Ramos (cell line): ENCODE measurements at regions not wholly inside any gene's neighbourhood (a gene's known extent, or its start where the extent isn't known, plus 50 kb on each side); places are given as distances from the start of the nearest gene placed in this dataset.

Experiments
- in situ Hi-C: fragments of 300-500 bp; cut with MboI; formaldehyde crosslinking; loops from one replicate; pipeline ENCODE4 v1.14.3; 2022; ENCODE audit warnings: low sequenced_read_pairs; ENCODE audit not compliant: unreplicated experiment

DNA sequence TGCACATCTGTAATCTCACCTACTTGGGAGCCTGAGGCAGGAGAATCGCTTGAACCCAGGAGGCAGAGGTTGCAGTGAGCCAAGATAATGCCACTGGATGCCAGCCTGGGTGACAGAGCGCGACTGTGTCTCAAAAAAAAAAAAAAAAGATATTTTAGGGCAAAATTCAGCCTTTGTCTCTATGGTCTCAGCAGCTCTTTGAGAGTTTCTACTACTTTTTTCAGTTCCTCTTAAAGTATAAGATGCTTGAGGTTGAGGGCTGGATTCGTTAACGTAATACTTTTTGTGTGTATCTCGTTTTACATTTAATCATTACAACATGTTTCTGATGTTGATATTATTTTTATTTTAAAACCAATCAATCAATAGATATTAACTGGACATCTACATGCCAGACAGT, 381.2 kb upstream of the TBL1XR1 start:
- in situ Hi-C loops, result no loop called here

GRCh38 chr3:177579419-177579818, 382.1 kb upstream of the TBL1XR1 start:
- in situ Hi-C loops, result no loop called here

DNA sequence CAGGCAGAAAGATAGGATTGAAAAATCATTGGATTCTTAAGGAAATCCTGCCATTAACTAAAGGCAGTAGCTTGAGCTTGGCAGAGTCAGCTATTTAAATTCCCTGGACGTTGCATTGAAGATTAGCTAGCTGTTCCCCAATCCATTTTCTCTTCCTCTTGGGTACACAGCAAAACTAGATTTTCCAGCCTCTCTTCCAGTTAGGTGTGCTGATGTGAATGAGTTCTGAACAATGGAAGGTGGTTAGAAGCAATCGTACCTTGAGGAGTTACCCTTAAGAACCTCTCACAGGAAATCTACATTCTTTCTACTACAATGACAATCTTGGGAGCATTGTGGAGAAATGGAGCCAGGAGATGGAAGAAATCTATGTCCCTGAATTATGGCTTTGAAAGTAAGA, 383.2 kb upstream of the TBL1XR1 start:
- in situ Hi-C loops, result no loop called here

DNA sequence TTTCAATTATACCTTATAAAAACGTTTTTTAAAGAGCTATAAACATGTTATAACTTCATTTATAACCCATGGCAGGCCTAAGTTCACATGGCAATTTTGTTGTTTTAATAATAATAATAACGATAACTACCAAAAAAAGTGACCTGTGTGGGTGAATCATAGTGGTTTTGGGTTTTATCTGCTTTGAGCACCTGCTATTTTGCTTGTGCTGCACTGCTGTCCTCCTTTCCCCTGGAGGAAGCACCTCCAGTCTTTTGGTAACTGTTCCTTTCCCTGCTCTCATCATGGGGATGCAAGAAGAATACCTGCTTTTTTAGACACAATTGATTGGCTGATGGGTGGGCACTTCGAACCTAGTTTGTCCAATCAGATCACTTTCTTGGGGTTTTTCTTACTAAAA, 388.0 kb upstream of the TBL1XR1 start:
- in situ Hi-C loops, result no loop called here

DNA sequence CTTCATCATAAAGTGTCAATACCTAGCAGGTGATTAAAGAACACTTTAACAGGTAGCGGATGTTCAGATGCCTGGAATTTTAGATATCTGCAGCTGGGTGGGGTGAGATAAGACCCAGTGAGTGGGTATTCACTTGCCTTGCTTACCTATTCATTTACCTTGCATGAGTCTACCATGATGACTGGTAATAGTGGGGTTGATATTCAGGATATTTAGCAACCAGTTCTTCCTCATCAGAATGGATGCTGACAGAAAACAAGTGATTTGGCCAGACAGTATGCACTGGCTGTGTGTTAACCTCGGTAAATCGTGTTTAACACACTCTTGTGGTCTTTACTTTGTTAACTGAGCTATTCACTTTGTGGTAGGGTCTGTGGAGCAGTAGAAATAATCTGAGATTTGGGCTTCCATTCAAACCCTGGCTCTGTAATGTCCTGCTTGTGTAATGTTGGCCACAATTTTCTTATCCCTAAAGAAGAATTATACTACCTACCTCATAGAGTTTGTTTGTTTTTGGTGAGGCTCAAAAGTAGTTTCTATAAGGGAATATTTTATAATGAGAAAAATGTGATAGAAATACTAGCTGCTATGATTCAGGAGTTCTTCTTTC, 391.9 kb upstream of the TBL1XR1 start:
- in situ Hi-C loops, result no loop called here

DNA sequence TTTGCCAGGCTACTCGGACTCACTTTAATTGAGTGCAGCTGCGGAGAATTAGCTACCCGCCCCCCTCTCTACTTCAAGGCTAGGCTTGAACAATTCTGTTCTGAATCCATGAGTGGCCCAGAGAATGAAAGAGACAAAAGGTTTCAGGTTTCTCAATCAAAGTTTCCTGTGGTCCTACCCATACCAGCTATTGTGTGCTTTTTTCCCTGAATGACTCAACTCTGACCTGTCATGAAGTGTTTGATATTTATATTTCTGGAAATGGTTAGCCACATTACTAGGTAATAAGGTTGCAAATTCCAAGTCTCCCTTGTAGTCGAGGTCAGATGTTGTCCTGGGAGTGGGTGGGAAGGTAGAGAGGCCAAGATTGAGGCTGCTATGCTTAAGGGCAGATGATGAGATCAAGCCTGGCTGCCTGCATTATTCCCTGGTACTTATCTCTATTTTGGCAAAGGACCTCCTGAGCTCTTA, 392.7 kb upstream of the TBL1XR1 start:
- in situ Hi-C loops, result no loop called here

DNA sequence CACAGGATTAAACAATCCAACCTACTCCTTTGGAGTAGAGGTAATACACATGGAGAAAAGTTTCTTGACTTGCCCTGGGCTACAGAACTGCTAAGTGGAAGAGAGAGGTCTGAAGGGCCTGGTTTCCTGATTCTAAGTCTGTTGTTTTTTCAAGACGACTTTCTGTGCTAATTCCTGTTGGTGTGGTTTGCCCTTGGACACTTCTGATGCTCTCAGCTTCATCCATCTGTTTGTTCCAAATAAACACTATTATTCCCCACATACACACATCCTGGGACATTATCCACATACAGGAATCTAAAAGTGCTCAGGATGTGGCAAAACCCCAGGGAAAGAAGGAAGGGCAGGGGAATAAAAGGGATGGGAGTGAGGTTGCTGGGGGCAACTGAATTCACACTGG, 393.5 kb upstream of the TBL1XR1 start:
- in situ Hi-C loops, result no loop called here

GRCh38 chr3:177591379-177591778, 394.1 kb upstream of the TBL1XR1 start:
- in situ Hi-C loops, result no loop called here

DNA sequence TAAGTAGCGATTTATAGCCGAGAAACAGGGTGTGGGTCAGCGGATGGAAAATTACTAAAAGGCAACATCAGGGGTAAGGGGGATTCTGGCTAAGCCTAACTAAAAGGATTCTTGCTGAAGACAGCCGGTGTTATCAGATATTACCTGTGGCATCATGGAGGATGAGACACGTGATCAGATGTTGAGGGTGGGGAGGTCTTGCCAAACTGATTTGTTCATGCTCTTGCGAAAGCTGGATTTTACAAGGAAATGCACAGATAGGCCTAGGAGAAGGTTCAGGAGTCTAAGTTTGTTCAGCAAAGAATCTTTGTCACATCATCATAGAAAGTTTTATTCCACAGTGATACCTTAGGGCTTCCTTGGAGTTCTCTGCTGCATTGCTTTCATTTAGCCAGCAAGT, 396.8 kb upstream of the TBL1XR1 start:
- in situ Hi-C loops, result no loop called here

- in situ Hi-C loops, result no loop called here
These were observed 398.4 kb upstream of the TBL1XR1 start for GRCh38 chr3:177595530-177596188.

GRCh38 chr3:177596248-177596815, 399.1 kb upstream of the TBL1XR1 start:
- in situ Hi-C loops, result no loop called here

GRCh38 chr3:177596816-177597271, 399.6 kb upstream of the TBL1XR1 start:
- in situ Hi-C loops, result no loop called here

- in situ Hi-C loops, result no loop called here
These were observed 400.2 kb upstream of the TBL1XR1 start for GRCh38 chr3:177597311-177598096.

GRCh38 chr3:177598097-177598833, 401.0 kb upstream of the TBL1XR1 start:
- in situ Hi-C loops, result no loop called here

DNA sequence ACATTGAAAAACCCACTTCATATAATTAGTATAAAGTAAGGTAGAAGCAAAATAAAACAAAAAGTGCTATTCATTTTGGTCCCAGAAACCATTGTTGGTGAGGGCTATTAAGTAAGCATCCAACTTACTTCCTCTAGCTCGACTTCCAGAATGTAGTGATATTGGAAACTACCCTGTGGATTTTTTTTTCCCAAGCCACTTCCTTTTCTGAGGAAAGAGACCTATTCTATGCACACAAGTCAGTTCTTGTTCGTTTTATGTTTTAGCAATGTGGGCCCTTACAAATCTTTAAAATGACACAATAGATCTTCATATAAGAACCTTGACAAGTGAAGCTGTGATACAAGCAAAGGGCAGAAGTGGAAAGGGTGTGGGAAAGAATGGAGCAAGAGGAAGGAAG, 402.0 kb upstream of the TBL1XR1 start:
- in situ Hi-C loops, result no loop called here

DNA sequence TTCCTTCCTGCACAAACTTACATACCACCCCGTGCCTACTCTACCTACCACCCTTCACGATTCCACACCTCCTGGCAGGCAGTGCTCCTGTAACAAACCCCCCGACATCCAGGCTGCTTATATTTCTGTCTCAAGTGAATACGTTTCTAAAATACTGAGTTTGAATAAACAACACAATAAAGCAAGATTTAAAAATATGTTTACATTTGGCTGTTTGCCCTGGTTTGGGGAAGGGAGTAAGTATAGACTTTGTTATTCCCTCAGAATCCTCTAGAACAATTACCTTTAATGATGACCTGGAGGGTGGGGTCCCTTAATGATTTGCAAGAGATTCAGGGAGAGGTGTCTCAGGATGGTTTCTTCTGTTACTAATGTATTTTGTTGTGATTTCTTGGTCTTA, 402.6 kb upstream of the TBL1XR1 start:
- in situ Hi-C loops, result no loop called here

DNA sequence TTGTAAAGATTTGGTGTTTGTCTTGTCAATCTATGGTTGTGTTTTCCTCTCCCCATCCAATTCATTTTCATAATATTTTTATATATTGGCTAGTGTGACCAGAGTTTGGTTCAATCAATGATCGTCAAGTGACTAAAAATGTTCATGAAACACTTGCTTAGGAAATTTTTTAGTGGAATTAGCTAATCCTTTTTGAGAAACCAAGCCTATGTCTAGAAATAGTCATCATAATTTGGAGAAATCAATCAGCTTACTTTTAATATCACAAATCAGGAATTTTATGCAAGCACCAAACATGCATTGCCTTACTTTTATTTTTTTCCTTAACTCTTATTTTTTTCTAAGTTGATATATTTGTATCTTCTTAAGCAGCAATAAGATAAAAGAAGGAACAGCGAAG, 403.1 kb upstream of the TBL1XR1 start:
- in situ Hi-C loops, result no loop called here

DNA sequence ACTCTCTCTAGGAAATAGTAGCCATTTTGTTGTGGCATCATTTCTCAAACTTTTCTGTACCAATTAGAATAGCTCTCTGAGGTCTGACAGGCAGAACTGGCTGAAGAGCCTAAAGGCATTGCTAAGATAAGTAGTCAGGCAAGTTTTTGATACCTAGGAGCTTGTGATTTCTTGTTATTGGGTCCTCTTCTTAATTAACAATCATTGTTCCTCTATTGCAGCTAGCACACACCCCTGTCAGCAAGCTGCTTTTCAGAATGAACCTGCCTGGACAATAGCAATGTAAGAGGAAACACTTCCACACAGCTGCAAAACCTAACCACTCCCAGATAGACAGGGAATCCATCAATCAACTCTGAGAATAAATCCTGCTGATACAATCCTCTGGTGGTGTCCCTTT, 403.9 kb upstream of the TBL1XR1 start:
- in situ Hi-C loops, result no loop called here

GRCh38 chr3:177602601-177603147, 405.4 kb upstream of the TBL1XR1 start:
- in situ Hi-C loops, result no loop called here

GRCh38 chr3:177603148-177603603, 405.9 kb upstream of the TBL1XR1 start:
- in situ Hi-C loops, result no loop called here
